GM21619 (cell line): ENCODE measurements at regions not wholly inside any gene's neighbourhood (a gene's known extent, or its start where the extent isn't known, plus 50 kb on each side); places are given as distances from the start of the nearest gene placed in this dataset.

Source experiments
- ATAC-seq: cut with Tn5 transposase; IDR thresholded peaks from one replicate; pipeline ENCODE4 v1.9.1; 2021; ENCODE audit not compliant: unreplicated experiment

DNA sequence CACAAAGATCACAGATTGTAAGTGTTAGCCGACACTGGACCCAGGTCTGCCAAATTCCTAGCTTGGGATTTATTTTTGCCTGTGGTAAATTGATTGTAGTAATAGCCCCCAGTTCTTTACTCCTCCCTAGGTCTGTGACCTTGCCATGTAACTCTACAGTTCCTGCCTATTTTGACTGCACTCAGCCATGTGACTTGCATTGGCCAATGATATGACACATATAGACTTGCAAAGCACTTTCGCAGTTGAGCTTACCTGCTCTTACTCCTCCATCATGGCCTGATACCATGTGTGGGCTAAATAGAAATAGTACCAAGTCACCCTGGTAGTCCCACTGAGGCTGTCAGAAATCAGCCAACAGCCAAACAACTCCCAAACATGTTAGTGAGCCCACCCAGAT, 240.3 kb downstream of the DUSP6 start:
- no peak for ATAC-seq

DNA sequence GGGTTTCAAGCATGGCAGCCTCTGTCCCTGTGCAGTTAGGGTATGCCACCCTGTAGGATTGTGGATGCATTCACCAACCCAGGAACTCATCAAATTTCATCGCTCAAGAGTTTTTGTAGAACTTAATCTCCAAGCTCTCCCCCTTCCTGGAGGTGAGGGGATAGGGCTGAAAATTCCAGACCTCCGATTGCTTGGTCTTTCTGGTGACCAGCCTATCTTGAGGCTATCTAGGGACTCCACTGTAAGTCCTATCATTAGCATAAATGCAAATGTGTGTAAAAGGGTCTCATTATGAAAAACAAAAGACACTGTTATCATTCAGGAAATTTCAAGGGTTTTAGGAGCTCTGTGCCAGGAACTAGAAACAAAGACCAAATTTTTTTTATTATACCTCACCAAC, 244.0 kb downstream of the DUSP6 start:
- no peak for ATAC-seq

DNA sequence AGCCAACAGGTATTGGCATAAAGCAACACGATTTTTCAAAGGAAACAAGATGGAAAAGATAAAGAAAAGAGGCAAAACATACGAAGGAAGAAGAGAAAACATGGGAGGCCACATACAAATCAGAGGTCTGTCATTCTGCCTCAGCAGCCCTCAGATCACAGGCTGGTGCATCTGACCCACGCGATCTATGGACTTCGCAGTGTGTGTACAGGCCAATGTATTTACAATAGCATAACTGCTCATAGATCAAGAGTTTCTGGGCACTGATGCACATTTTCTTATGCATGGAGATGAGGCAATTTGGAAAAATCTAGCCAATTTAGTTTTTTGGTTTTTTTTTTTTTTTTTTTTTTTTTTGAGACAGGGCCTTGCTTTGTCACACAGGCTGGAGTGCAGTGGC, 245.4 kb downstream of the DUSP6 start:
- no peak for ATAC-seq

DNA sequence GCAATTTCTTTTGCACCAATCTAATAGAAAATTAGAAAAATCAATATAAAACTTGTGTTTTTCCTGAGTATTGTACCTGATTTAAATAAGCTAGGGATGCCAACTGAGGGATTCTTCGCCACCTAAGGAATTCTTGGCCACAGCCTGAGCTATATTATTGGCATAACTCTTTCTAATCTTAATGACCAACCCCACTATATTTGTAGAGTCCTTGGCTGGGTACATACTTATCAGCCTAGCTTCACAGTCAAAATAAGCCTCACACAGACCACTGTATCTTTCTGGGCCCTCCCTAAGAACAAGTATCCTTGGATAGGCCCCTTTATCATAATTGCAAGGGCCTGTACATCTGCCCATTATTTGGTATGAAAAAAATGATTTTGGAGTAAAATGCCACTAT, 247.1 kb downstream of the DUSP6 start:
- no peak for ATAC-seq

DNA sequence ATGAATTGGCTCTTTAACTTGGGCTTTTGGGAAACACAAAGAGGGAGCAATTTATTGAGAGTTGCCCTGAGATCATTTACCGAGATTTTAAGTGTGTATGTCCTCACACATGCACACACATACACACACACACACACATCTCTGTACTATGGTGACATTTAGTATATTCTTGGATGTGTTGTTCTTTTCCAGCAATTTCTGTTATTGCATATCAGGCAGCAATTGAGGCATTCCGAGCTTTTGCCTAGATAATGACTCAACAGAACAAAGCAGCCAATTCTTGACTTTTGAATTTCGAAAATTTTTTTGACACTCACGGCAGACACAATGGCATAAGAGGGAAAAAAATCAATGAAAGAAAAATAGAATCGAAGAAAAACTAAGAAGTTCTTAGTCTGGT, 248.5 kb downstream of the DUSP6 start:
- no peak for ATAC-seq

DNA sequence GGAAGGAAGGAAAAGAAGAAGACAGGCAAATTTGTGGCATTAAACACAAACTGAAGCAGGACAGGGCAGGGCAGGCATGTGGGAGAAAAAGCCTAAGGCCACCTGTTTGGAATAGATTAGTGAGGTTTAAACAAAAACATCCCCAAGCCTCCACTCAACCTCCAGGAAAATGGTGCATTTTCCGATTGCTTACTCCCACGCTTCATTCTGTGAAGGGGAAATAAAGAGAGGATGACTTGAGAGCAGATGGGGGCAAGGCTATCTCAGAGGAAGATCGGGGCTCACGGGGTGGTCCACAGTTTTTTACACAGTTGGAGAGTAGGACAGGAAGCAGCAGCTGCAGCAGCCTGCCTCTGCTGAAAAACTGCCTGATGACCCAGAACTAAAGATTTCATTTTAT, 250.9 kb downstream of the DUSP6 start:
- no peak for ATAC-seq

DNA sequence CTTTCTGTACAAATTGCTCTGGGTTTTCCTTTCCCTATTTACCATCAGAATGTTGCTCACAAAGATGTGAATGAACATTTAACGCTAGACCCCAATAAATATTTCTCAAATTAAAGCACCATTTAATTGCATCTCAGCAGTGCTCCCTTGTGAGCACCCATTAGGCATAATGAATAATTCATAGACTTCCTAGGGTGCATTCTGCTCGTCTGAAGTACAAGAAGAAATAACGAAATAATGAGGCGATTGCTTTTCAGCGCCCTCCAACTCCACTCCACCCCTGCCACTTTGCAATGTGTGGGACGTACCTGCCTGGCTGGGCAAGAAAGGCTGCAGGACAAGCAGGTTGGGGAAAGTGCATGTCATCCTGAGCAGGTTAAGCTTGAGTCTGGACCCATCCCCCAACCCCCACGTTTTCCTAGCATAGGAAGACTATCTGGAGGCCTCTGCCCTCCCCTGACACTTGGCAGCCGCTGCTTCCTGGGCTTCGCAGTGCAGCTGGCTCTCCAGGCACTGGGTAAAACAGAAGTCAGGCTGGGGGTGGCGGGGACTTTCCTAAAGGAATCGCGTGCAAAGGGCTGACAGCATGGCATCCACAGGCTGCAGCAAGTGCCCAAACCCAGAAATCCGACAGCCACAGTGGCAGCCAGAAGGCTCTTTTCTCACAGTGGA, 253.7 kb downstream of the DUSP6 start:
- no peak for ATAC-seq

DNA sequence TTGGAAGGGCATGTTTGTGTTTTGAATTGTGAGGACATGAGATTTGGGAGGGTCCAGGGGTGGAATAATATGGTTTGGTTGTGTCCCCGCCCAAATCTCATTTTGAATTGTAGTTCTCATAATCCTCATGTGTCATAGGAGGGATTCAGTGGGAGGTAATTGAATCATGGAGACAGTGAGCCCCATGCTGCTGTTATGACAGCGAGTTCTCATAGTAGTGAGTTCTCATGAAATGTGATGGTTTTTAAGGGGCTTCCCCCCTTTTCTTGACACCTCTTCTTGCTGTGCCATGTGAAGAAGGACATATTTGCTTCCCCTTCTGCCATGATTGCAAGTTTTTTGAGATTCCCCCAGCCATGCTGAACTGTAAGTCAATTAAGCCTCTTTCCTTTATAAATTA, 260.0 kb downstream of the DUSP6 start:
- no peak for ATAC-seq

DNA sequence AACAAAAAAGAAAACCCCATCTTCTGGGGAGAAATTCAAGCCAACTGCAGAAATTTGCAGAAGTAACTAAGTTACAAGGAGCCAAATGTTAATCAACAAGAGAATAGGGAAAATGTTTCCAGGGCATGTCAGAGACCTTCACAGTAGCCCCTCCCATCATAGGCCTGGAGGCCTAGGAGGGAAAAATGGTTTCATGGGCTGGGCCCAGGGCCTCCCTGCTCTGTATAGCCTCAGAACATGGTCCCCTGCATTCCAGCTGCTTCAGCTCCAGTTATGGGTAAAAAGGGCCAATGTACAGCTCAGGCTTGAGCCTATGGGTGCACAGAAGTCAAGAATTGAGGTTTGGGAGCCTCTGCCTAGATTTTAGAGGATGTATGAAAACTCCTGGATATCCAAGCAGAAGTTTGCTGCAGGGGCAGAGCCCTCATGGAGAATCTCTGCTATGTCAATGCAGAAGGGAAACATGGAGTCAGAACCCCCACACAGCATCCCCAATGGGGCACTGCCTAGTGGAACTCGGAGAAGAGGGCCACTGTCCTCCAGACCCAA, 260.9 kb downstream of the DUSP6 start:
- no peak for ATAC-seq

DNA sequence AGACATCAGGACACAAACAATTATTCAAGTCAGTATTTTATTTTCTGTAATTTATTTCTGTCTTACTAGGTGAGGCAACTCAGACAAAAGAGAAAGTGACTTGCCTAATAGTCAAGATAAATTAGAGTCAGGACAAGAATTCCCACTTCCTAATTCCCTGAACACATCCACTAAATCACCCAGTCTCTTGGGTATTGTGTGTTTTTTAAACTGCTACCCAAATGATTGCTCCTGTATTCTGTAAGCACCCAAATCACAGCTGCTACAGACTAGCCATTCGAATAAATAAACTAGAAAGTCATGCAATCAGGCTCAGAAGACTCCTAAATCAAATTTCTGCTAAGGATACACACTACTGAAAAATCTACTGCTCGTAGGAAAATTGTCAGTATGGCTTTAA, 263.0 kb downstream of the DUSP6 start:
- no peak for ATAC-seq

DNA sequence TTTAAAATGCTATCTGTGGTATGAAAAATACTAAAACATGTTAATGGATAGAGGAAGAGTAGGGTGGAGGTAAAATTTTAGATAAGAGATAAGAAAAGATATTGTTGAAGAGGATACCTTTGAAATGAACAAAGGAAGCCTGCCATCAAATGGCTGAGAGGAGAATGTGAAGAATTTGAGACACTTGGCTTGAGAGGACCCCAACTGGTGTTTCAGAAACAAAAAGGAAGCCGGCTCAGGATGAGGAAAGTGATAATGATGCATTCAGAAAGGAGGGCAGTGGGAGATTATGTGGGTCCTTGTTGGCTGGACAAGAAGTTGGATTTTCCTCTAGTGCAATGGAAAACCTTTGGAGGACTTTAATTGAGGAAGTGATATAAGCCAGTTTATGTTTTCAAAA, 264.4 kb downstream of the DUSP6 start:
- no peak for ATAC-seq

DNA sequence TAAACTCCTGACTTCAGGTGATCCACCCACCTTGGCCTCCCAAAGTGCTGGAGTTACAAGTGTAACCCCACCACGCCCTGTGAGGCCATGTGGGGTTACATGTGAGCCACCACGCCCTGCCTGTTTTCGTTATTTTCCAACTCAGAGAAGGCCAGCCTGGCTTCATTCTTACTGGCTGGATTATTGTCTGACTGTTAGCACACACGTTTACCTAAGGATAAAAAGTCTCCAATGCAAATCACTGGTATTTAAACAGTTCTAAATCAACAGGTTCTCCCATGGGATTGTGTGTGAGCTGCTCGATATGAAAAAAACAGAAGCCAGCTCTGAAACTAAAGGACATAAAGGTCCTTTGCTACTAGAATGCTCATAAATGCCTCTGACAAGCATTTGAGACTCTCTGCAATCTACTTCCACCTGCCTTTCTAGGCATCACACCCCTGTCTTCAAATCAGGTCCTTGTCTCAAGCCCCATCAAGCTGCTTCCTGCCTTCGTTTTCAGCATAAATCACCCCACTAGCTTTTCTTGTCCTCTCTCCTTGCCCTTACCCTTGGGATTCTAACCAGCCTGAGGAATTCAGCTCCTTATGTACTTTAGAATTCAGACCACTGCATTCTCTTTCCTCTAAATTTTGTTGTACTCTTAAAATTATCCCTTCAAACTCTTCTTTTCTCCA, 265.0 kb downstream of the DUSP6 start:
- no peak for ATAC-seq

DNA sequence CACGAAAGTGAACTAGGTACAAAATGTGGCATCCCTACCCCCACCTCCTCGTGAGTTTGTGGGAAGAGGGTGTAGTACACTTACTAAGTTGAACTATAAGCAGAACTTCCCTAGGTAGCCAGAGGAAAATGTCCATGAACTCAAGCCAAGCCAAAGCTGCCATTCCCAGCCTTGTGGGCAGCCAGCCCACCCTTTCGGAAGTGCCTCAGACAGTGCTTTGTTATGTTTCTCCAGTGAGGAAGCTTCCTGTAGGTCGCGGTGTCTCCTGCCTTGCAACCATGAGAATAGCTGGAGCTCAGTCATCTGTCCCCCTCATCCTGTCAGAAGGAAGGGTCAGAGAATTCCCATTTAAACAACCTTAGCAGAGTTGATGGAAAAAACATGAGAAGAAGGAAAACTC, 266.9 kb downstream of the DUSP6 start:
- no peak for ATAC-seq

DNA sequence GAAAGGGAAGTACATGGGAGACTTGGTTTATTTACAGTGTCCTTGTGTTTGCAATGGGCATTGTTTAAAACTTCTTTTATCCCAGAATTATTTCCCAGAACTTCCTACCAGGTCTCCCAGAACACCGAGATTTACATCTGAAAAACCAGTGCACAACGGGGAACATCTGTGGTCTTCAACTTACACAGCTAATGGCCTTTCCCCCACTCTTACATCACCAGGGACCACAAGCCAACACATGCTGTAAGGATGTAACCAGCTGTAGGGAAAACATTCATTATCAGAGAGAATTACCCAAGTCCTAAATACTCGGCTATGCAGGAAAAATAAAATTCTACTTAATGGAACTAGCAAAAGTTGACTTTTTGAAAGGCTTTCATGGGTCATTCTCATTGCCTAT, 267.6 kb downstream of the DUSP6 start:
- no peak for ATAC-seq

DNA sequence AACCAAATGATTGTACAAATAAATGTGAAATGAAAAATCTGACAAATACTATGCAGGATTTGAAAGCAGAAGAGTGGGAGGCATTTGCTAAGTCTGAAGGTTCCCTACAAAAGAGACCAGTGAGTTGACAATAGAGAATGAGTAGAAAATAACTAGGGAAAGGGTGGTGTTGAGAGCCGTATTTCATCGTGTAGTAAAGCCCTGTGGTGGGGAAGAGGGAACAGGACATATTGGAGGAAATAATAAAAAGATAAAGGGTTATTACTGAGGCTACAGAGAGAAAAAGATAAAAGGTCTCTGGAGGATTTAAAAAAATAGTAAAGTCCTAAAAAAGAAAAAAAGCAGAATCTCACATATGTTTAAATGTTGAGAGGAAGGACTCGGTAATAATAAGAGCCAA, 268.8 kb downstream of the DUSP6 start:
- ATAC-seq: no peak

DNA sequence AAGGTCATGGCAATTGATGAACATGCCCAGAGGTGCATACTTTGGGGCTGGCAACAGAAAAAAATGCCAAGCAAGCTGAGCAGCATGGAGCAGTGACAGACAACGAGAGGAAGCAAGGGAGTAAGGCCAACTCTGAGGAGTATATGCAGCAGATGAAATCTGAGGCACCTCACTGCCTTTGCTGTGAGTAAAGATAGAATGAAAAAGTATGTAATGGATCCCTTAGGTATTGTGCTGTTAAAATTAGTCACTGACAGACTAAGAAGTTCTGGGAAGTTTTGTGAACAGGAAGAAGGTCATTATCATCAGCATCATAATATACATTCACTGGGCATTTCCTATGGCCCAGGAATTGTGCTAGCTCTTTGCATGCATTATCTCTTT, 269.9 kb downstream of the DUSP6 start:
- no peak for ATAC-seq

DNA sequence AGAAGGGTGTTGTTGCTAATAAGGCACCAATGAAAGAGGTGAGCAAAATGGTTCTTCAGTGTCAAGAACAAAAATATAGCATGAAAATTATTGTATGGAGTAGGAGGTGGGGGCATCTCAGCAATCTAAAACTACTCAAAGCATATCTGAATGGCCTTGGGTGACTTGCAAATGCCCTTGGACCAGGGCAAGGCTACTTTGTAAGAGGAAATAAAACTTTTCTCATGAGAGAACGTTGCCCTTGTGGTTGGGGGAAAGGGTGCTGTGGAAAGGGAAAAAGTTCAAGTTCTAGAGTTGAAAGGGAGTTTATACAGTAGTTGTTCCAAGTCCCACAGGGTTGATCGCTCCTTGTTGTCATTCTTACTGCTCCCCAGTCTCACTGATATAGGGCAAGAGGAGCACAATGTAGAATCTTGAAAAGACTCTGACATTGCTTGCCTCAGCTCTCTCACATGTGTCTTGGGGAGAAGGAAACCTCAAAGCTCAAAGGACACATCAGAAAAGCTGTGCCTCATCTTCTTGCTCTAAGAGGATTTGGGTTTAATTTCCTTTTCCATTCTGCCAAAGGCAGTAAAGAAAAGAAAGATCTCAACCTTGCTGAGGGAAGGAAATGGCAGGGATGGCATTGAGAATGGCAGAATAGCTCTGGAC, 270.5 kb downstream of the DUSP6 start:
- ATAC-seq: no peak

DNA sequence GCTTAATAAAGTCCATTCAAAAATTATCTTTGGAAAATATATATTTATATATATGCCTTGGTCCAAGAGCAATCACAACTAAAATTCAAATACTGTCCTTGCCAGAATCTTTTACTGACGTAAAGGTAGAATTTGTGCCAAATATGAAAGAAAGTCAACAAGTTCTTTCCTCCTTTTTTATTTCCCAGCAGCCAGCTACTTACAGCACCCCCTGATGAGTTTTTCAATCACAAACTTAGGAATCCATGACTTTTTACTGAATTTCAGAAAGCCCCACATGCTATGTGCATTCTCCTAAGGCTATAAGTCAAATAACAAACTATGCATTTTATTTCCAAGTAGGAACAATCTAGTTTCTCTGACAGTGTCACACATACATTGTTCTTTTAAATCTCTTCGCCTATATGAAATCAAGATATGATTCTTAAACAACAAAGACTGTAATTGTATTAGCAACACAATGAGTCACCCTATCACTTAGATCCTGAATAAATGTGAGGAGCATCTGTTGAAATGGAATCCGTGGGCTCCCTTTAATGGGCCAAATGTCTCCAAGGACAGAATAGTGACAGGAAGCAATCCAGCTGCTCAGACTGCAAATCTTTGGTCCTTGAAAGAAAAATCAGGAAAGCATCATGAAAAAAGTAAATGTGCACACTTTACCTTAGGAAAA, 271.4 kb downstream of the DUSP6 start:
- no peak for ATAC-seq

DNA sequence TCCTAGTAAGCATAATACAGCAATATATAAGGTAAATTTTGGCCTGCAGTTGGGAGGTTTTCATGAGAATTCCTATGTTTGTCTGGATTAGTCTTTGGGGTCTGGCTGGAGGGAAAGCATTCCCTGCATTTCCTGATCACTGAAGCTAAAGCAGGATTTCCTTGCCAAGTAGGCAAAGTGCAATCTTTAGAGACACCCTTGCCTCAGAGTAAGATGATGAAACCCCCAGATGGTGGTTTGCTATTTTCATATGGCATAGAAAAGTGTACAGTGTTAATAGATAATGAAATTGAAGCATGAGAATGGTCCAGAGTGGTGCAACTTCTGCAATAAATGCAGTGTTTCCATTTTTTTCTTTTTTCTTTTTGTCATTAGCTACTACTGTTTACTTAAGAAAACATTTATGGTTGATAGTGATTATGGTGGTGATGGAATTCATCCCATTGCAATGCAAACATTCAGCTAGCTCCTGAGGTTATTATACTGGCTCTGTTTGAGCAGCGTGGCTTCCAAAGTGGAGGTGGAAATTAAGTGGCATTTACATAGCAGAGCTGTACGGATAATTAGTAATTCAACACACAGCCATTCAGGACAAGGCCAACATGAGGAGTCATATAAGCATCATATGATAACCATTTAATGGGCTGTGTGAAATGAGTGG, 276.3 kb downstream of the DUSP6 start:
- ATAC-seq: no peak

DNA sequence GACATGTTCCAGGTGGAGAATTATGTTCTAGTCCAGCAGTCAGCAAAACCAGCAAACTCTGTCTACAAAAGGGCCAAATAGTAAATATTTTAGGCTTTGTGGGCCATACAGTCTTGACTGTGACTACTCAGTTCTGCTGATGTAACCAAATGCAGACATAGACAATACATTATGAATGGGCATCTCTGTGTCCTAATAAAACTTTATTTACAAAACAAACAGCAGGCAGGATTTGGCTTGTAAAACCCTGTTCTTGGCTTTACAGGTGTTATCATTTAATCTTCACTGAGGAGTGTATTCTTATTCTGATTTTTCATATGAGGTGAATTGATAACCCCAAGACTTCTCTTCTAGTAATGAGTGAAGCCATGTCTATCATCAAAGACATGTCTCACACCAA, 278.6 kb downstream of the DUSP6 start:
- ATAC-seq: no peak

DNA sequence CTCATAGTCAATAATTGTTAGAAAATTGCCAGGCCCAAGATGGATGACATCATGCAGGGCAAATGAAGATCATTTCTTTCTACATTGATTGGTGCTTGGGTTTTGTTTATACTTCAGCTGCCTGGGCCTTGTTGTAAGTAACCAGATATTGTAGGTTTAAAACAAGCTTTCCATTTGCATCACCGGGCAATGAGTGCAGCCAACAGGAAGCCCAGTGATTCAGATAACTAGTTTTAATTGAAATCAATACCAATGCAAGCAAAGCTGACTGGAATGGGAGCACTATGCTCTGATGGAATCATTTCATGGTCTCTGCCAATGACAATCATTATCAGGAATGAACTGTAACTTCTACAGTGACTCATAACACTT, 279.3 kb downstream of the DUSP6 start:
- no peak for ATAC-seq
